HuH-7 (cell line): ENCODE measurements at regions not wholly inside any gene's neighbourhood (a gene's known extent, or its start where the extent isn't known, plus 50 kb on each side); places are given as distances from the start of the nearest gene placed in this dataset.

Experiments used
- DNase-seq: peaks from one replicate; pipeline ENCODE4 v3.0.0; 2011; ENCODE audit warnings: low spot score

DNA sequence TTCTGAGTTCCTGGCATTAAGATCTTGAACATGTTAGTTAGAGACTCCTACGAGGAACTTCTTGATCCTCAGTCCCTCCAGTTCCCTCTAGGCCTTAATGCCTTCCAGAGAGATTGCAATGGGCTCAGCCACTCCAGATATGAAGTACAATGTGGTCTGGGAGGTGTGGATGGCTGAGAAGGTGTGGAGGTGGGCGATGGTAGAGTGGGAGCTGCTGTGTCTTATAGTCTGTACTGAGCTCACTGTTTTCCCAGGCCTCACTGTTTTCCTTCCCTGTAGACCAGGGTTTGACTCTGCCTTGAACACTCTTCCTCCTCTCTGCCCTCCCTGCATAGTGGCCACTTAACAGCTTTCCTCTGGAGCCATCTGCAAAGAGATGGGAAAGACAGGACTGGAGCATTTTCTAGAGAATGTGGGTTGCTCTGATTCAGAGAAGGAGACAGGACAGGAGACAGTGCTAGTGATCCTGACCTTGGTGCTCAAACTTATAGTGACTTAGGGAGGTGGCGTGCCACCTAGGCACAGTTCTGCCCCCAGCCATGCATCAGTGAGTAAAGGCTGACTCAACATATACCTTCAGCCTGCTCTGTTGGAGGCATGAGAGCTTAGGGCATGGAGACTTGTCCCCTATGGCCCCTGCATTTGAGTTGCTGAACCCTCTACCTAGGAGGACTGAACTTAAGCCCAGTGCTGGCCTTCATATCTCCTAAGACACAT, 129.7 kb downstream of the TDRD15 start:
- no peak for DNase-seq

DNA sequence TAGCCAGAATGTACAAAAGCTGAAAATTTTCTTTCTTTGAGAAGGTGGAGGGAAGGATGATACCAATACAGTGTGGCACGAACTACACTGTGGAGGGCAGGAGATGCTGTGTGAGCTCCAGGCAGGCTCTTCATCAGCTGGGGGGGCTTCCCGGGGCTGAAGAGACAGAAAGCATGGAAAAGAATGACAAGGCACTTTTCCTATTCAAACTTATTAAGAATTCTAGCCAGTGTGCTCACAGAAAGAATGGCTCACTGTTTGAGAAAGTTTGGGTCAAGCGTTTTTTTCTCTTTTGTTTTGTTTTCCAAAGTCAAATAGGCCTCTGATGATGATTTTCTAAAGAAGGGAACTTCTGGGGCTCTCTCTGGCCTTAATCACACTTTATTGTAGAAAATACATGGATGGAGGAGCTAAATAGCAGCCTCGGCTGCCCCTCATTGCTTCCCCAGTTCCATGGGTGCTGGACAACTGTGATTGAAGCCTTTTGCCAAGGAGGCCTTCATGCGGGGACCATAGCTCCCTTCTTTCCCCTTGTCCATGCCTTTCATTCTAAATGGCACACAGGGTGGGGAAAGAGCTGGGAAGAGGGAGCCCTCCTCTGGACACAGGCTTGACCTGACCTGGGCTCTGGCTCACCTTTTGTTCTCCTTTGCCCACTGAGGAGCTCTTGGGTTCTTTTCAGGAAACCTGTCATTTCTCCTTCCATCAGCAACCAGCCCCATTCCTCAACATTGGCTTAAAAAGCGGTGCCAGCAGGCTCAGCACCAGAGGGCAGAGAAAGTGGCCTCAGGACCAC, 130.6 kb downstream of the TDRD15 start:
- DNase-seq, result no peak

DNA sequence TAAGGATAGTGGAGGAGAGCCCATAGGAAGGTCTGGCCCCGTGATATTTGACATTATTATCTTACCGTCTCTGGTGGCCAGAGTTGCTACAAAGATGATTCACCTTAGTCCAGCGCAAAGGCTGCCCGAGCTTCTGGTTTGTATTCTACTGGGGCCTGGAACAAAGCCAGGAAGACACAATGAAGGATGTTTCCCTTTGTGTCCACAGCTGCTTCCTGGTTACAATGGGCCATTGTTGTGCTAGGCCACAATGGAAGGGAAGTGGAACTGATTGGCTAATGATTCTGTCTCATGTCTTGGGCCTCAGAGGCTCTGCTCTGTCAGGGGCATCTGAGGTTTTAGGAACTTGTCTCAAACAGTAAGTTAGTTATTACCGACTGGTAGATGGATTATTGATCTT, 132.2 kb downstream of the TDRD15 start:
- no peak for DNase-seq

DNA sequence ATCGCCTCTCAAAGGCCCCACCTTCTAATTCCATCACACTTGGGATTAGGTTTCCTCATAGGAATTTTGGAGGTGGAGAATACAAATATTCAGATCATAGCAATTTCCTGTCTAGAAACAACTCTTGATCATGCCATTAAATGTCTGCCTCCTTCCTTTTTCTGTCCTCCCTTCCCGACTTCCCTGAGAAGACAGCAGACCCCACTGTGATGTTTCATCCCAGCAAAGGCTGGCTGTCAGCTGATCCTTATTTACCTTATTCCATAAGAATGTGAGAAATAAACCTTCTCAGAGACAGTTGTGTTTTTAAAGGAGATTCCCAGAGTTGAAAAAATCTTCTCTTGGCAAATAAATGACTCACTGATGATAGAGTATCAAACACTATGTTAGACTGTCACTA, 133.9 kb downstream of the TDRD15 start:
- no peak for DNase-seq

DNA sequence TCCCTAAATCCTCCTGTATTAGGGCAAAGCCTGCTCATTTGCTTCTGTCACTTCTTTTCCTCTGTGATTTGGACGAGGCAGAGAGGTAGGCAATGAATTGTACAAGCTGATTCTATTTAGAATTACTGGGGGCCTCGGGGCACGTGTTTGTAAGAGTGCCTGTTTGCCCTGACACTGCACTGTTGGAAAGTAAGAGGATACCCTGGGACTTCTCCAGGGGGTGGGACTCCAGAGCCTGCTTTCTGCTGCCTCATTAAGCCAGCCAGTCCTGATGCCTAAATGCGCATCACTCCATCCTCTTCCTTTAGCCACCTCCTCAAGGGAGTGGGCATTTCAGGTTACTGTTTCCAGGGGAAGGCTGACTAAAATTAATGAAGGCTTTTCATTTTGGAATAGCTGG, 134.3 kb downstream of the TDRD15 start:
- no peak for DNase-seq

DNA sequence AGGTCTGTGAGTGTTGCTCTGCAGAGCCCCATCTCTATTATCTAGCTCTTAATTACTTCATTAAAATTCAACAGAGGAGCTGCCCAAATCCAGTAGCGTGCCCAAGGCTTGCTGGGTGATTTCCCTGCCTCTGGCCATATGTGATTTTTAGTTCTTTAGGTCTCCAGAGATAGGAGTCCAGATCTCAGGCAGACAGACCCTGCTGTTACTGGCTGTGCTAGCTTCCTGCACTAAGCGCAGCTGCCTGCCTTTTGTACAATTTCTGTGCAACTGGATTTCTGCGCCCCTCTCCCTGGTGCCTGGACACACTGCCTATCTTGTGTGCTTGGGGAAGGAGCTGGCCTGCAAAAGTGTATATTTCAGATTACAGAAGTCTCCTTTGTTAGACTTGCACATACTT, 136.5 kb downstream of the TDRD15 start:
- DNase-seq, result no peak

DNA sequence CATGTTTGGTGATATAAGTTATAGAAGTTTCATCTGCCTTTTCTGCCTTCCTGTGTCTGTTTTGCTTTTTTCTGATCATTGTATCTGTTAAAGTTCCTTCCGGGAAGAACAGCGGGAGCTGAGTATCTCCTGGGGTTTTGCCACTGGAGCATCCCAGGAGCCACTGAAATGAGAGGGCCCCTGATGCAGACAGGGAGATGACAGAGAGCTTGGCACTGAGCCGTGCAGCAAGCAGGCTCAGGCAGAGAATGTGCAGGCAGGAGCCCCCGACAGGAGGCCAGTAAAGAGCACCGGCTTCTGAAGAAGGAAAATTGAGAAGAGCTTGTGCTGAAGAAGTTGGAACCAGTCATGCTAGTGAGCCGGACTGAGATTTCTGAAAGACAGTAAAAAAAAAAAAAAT, 137.8 kb downstream of the TDRD15 start:
- DNase-seq, result no peak

DNA sequence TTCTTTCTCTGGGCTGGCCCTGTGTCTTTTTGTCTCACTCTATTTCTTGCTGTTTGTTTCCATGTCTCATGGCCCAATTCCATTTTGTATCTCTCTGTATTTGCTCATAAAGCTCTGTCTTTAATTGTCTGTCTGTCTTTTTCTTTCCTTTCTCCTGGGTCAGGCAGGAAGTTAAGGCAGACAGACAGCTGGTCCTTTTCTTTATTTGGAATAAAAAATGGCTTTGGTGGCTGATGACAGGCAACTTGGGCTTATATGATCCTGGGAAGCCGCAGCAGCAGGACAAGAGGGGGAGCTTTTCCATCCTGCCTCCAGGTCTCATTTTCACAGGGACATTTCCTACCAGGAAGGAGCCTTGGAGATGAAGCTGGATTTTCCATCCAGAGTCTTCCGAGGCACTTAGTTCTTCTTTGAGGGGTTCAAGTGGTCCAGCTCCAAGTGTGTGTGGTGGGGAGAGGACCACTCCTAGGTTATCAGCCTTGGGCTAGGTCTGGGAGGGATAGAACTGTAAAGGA, 138.7 kb downstream of the TDRD15 start:
- DNase-seq, result no peak

DNA sequence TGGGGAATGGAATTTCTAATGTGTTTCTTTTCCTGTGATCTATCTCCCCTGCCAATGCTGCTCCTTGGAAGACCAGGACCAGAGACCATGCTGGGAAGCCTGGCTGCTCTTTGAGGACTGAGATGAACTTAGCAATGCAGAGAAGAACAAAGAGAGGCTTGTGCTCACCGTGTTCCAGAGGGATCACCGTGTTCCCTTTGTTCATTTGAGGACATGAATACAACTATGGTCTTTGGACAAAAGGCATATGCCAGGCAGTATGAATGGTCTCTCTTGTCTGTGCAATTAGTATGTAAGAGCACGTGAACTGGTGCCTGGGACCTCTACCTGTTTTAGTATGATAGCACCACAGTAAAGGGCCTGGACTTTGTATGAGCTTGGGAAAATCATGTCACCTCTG, 139.9 kb downstream of the TDRD15 start:
- no peak for DNase-seq

DNA sequence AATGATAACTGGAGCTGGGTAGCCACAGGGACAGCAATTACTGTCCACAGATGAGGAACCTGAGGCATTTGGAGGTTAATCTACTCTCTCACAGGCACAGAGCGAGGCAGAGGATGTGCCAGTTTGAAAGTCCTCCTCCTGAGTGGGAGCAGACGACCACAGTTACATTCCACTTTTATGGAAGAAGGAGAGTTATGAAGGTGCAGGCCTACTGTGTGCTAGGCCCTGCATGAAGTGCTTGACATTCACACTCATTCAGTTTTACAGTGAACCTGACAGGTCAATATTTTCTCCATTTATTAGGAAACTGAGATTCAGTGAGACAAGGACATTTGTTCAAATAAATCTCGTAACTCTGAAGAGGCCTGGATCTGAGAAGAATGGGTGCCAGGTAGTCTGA, 142.0 kb downstream of the TDRD15 start:
- DNase-seq, result no peak

DNA sequence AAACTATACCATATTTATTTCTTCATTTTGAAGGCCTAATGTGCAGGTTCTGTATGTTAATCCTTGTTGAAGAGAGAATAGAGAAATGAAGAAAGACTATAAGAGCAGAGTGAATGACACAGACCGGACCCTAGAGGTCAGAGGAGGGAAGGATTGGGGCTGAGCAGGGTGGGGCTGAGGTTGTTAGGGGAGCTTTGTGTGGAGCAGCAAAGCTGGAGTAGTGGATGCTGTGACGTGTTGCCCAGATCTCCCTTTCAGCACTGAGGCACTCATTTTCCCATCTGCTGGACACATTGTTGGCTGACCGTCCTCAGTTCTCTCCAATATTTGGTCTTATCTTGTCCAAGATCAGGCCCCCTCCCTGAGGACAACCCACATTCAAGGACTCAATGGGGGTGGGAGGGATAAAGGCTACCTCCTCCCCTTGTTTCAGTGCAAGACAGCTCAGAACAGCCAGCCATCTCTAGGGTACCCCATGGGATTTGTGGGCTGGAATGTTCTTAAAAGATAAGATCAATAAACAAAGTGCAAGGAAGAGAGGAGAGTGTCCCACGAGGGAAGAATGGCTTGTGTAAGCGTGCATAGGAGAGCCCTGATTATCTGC, 143.6 kb downstream of the TDRD15 start:
- no peak for DNase-seq

DNA sequence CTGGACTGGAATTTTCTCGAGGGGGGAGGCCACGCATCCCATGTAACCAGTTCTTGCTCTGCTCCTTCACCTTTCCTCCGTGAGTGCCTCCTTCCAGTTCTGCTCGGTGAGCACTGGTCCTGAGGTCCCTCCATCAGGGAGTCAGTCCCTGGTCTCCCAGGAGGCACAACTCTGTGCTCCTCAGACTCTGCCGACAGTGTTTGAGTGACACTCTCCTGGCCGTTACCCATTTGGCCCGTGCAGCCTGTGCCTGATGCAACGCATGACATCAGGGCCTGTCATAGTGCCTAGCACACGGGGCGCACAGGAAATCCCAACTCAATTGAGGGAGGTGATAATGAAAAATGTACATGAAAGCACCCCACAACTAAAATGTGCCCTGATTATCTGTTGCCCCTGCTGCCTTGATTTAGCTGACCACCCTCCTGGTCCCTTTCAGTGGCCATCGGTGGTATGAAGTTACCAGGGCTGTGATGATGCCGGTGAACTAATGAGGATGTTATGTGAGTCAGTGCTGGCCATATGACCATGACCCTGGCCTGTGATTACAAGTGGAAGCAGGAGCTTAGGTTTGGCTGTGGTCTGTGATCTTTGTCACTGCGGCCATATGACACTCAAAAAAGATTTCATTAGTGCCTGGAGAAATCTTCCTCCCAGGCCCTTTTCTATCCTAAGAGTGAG, 144.6 kb downstream of the TDRD15 start:
- DNase-seq, result no peak

DNA sequence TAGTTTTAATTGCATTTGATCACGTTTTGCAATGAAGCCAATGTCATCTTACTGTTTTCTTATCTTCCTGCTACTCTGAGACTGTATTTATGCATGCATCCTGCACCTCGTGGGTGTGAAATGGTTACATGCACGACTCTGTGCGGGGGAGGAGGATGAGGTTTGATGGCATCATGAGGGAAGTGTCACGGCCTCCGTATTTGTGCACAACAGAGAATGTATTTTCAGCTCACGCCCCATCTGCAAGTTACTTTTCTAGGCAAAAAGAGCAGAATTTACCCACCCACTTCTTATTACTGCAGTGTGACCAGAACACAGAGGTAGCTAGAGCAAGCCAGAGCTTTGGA, 145.1 kb downstream of the TDRD15 start:
- DNase-seq, result no peak

DNA sequence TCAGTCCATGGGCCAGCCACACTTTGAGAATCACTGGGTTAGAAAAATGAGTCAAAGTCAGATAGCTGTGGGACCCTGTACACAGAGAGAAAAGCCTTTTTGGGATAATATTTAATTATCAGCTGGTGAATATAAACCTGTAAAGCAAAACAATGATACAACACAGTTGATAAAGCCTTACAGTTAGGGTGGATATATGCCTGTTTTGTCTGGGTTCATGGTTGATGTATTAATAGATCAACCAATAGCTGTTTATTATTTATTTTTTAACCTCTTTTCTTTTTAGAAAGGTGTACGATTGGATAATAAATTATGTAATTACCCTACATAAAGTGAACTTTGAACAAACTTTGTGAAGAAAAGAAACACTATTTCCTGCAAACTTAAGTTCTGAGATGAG, 145.6 kb downstream of the TDRD15 start:
- DNase-seq, result no peak

DNA sequence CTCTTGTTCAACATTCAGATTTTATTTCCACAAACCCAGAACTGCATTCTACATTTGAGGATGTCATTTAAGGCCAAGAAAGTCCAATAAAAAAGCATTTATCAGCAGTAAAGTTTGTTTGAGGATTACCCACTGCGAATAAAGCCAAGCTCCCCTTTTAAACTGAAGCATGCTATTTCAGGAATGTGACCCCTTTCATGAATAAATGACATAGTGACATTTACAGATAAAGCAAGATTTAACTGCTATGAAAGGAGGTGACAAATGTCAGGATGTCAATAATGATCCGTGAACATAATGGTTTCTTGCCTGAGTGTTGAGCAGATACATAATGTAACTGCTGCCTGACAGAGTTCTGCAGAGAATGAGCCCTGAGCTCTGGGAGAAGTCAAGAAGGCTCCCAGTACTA, 146.3 kb downstream of the TDRD15 start:
- peak; percentile 40 for DNase-seq

DNA sequence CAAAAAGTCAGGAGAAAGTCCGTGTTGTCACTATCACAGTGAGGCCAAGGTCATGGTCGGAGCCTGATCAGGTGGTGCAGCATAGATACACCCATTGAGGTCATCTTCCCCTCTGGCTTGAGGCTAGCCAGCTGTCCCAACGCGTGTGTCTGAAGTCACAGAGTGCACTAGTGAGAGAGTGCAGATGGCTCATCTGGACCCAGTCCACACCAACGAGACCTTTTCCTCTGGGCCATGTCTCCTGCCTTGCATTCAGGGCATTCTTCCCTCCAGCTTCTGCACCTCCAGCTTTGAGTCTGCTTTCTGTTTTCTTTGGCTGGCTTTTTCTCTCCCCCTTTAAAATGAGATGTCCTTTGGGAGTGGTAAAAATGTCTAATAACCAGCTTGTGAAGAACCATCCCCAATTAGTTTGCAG, 146.9 kb downstream of the TDRD15 start:
- DNase-seq, result no peak

DNA sequence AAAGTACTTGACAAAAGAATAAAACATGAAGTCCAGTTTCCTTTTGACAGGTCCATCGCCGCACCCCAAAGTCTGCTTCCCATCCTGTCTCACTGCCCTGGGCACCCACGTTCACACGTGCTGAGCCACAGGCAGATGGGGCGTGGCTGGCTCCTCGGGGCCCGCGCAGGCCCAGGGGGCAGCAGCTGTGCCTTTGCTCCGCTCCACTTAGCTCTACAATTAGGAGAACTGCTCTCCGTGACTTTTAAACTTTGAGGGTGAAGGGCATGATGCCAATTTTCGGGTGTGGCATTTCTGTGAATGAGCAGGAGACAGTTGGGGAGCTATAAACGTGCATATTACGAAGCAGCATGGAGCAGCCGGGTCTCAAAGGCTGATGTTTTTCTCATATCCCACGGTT, 152.4 kb downstream of the TDRD15 start:
- DNase-seq, result no peak

DNA sequence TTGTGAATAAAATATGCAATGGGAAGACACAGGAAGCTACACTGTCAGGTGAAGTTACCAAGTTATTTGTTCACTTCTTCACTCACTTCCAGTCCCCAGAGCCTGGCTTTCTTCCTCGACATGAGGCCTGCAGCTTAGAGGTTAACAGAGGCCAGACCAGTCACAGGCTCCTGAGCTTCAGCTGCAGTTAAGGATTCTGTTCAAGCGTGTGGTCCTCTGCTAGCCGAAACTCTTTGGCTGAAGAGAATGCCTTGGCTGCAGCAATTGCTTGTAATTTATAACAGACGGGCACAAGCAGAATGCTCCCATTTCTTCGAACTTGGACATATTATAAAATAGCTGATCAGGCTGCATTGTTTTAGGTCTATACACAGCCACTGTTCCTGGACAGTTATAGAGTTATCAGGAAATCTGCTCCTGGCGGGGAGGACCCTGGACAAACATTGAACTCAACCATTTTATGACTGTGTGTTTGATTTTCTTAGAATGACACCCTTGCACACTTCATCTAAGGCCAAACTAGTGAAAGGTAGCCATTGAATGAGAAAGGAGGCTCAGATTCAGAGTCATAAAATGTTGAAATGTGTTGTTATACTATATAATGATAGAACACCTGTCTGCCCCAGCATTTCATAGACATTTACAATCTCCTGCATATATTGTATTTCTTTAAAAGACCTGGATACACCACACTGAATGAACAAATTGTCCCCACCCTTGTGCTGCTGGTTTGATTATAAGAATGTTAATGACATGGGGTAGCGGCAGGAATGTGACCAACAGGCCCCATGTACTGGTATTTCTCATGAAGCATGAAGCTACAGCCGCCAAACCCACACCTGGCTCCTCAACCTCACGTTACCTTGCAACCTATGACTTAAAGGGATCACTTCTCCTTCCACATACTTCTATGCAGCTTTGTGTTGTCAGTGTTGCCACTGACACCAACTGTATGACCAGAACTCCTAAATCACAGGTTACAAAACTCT, 153.6 kb downstream of the TDRD15 start:
- peak; percentile 59 for DNase-seq

DNA sequence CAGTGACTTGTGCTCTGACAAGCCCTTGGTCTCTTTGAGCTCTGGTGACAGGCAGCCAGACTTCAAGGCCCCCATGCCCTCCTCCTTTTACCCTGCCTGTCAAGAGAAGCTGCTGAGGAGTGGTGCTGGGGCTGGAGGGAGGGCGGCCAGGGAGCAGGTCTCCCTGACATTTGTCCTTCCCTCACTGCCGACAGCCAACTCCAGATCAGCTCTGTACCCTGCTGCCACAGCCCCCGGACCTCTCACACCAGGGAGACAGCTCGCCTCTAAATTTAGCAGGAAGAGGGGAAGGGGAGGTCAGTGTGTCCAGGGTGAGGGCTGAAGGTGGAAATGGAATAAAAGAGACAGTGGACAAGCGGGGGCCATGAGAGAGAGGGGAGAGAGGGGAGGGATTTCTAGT, 155.8 kb downstream of the TDRD15 start:
- no peak for DNase-seq

DNA sequence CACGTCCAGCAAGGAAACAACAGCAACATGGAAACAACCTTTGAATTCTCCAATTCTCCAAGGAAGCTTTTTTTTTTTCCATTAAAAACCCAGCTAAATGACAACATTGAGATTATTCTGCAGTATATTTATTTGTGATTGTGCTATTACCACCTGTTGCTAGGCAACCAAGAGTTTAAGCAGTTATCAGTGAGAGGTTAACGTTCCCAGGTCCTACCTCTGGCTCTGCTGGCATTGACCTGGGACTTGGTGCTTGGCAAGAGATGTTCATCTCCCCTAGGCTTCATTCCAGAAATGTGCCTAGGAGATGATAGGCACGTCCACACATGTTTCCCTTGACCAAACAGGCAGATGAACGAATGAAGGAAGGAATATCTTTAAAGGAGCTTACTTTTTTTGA, 157.0 kb downstream of the TDRD15 start:
- DNase-seq, result no peak

DNA sequence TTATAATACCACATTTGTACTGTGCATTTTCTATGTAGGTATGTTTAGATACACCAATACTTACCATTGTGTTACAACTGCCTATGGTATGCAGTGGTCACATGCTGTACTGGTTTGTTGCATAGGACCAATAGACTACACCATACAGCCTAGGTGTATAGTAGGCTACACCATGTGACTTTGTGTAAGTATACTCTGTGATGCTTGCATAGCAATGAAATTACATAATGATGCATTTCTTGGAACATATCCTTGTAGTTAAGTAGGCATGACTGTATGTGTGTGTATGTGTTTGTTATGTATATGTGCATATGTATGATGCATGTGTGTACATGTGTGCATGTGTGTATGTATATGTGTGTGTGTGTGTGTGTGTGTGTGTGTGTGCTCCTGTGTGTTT, 157.6 kb downstream of the TDRD15 start:
- DNase-seq, result no peak
